Dedifferentiated amniotic fluid mesenchymal stem cell (primary cell): ENCODE measurements at regions not wholly inside any gene's neighbourhood (a gene's known extent, or its start where the extent isn't known, plus 50 kb on each side); places are given as distances from the start of the nearest gene placed in this dataset.

ENCODE experiments used
- DNase-seq: peaks from one replicate; pipeline ENCODE4 v3.0.0-alpha.2; 2016; ENCODE audit errors: extremely low spot score

GRCh38 chr1:88063605-88064004, 620.5 kb upstream of the PKN2 start:
- no peak for DNase-seq

GRCh38 chr1:88068407-88068960, 615.6 kb upstream of the PKN2 start:
- no peak for DNase-seq

- DNase-seq = no peak
Observed at GRCh38 chr1:88070956-88071355, 613.1 kb upstream of the PKN2 start.

GRCh38 chr1:88074661-88075060, 609.4 kb upstream of the PKN2 start:
- no peak for DNase-seq

- DNase-seq = no peak
Observed at GRCh38 chr1:88075813-88076212, 608.3 kb upstream of the PKN2 start.

GRCh38 chr1:88079036-88079435, 605.0 kb upstream of the PKN2 start:
- no peak for DNase-seq

DNA sequence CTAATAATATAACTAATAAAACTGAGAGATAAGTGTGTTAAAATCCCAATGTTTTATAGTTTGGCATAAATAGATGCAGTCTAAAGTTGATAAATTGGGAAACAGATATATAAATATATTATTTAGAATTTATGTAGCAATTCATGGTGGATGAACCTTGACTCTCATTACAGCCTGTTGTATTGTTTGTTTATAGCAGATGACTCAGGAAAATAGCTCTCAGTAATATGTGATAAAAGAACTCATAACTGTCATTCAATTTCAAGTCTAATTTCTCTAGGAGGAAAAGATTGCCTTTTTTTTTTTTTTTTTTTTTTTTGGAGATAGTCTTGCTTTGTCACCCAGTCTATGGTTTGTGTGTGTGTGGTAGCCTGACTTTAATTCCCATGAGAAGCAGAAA, 603.2 kb upstream of the PKN2 start:
- no peak for DNase-seq

DNA sequence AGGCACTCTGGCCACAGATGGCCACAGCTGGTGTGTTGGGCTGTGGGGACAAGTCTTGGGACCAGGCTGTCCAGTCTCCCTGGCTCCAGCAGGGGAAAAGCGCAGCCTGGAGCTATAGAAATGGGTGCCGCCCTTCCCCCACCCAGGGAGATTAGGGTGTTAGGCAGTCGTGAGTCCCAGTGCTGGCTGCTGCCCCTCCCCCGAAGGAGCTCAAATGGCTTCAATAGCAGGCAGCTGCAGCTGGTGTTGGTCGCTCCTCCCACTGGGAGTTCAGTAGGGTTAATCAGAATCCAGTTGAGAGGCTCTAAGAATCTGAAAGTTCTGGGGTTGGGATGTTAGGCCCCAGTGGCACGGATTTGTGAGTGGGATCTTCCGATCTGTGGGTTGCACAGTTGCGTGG, 595.6 kb upstream of the PKN2 start:
- DNase-seq = no peak

DNA sequence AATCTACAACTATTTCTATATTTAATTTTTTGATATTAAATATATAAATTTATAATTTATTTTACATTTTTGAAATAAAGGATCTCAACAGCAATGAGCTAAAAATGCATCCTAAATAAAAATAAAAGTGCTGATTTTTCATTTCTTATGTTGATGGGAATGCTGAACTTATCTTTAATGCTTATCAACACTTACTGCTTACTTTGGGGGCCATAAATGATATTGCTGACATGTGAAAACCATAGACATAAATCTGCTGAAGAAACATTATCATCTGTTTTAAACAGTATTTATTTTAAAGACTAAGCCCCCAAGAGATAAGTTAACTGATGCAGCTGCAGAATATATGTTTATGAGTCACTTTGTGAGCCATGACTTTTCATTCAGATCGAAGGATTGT, 594.1 kb upstream of the PKN2 start:
- DNase-seq = no peak

DNA sequence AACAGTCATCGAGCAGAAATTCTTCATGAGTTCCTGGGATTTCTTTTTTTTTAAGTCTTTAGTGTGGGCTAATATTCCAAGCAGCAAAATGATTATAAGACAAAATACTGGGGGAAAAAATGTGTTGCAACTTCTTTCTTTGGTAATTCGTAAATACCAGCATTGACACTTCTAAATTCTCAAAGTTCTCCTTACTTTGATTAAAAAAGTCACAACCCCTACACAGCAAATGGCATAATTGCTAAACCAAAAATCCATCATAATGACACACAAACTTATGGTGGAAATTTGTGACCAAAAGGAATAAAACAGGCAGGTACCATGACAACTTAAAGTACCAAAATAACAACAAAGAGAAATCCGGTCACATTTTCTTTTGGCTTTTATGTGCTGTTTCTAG, 585.2 kb upstream of the PKN2 start:
- no peak for DNase-seq

- DNase-seq = no peak
Observed at GRCh38 chr1:88101041-88101440, 583.0 kb upstream of the PKN2 start.

DNA sequence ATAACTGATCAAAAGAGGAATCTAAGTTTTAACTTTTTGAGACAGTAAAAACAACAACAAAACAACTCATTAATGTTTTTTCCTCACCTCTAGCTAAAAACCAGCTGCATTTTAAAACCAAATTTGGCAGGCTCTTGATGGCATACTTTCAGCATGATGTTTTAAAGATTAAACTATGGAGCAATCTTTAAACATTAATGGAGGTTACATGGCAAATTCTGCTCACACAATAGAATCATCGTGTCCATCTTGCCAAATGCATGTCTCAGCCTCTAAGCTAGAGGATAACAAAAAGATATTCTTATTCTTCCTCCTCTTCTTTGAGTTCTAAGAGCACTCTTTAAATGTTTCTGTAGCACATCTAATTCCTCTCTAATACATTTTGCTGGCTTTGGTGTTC, 579.8 kb upstream of the PKN2 start:
- no peak for DNase-seq

DNA sequence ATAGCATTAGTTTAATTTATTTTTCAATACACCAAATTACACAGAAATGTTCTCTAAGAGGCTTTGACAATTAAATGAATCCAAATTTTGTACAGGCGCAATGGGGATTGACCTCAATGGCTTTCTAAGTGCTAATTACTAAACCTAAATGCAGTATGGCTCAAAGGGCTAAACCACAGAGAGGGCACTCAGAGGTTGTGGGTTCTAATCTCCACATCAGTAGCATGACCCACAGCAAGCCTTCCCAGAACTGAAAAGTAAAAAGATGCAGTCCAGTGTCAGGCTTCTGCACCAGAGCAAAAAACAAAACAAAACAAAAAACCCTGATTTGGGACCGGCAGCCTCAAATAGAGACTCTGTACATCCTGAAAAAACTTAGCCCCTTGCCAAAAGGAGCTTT, 579.2 kb upstream of the PKN2 start:
- DNase-seq = no peak

GRCh38 chr1:88111816-88112215, 572.3 kb upstream of the PKN2 start:
- DNase-seq = no peak

GRCh38 chr1:88117597-88117996, 566.5 kb upstream of the PKN2 start:
- DNase-seq = no peak

GRCh38 chr1:88118176-88118845, 565.8 kb upstream of the PKN2 start:
- no peak for DNase-seq

DNA sequence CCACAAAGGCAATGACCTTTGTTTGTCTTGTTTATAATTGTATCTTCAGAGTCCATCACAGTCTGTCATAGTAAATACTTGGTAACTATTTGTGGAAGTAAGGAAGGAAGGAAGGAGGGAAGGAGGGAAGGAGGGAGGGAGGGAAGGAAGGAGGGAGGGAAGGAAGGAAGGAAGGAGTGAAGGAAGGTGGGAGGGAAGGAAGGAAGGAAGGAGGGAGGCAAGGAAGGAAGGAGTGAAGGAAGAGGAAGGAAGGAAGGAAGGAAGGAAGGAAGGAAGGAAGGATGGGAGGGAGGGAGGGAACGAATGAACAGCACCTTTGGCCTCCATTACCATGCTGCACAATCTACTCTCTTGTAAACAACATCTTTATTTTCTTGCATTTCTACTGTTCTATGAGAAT, 559.5 kb upstream of the PKN2 start:
- DNase-seq = no peak

GRCh38 chr1:88126467-88126866, 557.6 kb upstream of the PKN2 start:
- no peak for DNase-seq

DNA sequence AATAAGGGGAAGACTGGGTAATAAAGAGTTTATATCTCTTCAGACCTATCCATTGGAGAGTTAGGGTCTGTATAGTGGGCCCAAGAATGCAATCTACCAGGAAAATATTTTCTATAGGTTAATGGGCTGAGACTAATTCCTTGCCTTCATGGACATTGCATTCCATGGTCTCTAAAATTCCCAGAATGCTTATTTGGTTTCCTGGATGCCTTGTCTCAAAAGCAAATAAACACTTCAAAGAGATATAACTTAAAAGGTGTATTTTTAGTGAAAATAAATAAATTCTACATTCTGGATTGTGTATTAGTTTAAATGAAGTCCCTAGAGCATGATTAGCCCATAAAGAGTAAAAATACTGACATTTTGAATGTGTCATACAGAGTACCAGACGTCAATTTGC, 550.1 kb upstream of the PKN2 start:
- DNase-seq = no peak

DNA sequence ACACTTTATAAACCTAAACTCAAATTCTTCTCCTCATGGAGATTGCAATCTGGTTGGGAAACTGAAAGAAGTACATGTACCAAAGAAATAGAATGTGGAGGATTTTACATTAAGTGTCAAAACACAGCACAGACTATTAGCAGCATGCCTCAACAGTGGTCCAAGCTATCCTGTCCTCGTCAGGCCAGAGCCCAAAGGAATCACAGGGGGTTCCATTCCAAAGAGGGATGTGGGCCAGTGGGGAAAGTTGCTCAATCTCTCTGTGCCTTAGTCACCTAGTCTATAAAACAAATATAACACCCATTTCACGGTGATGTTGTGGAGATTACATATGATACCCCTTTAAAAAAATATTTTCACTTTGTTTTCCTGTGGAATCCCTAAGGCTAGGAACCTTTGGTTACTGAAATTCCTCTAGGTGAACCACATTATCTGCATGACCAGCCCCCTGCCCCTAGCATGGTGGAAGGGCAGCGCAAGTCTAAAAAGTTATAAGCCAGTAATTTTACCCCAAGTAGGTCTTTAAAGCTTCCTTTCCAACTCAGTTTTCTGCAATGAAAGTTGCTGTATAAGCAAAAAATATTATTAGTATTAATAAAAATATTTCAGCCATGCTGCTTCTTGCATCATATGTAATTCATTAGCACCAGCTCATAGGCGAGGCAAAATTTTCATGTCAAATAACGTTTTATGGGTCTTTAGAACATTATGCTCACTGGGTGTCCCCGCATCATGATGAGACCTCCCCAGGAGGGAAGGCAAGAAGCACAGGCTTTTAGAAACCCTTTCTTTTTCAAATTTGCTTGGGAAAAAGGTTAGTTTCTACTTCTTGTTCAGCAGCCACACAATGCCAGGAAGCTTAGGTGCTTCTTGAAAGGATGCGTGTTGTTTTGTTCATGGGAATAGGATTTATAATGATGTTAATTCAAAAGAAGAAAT, 548.8 kb upstream of the PKN2 start:
- no peak for DNase-seq

GRCh38 chr1:88139633-88140032, 544.4 kb upstream of the PKN2 start:
- no peak for DNase-seq

- no peak for DNase-seq
Observed at GRCh38 chr1:88140325-88140724, 543.7 kb upstream of the PKN2 start.

DNA sequence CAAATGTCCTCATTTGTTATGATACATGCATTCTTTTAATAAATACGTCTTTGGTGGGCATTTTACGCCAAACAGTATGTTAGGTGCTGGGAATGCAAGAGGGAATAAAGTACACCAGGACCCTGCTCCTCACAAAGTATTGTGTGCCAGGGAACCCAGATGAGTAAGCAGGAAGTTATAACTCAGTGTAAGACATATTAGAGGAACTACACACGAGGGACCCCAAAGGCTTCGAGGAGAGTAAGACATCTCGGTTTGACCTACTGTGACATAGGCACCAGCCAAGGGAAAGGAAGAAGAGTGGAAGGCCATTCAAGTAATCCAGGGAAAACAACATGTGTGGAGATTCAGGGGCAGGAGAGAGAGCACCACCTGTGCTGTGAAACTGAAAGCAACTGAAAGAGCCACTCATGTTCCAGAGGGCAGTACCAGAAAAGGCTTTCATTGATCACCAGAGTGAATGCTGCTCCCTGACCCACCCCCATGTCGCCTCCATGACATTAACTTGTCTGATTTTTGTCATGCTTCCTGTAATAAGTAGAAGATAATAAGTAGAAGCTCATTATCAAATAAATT, 542.5 kb upstream of the PKN2 start:
- no peak for DNase-seq
